ENCODE measurements at regions not wholly inside any gene's neighbourhood (a gene's known extent, or its start where the extent isn't known, plus 50 kb on each side); places are given as distances from the start of the nearest gene placed in this dataset.

DNA sequence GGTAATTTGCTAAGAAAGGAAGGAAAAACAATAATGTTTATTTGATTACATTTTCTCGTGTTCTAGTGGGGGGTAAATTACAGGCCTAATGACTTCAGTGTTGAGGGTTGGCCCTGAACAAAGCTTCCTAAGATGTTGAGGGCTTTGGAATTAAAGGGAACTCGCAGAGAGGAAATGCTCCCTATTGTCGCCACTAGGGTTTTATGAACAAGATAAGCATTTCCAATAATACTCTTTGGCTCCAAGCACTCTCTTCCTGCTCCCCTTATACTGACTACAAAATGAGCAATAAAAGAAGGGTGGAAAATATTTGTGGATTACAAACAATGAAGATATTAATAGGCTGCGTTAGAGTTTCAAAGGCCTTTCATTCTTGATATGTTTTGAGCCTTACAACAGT is 363.6 kb downstream of the HS3ST3B1 start:
- no peak overlapping the region for H3K27ac ChIP-seq (ENCODE audit: low read depth in 1 of 2, low read length in 1 of 2)
- no peak for DNase-seq (ENCODE audit: low read depth in 6 of 9, low spot score in 9 of 9)
- WGBS: 96% methylated on average over 4 of the region's 4 CpGs
- no peak overlapping the region for H3K4me3 ChIP-seq (ENCODE audit: low read length in 2 of 2)
- H3K27me3 ChIP-seq (ENCODE audit: control insufficient read depth in 2 of 2, insufficient read depth in 1 of 2, low read length in 1 of 2): no peaks in the 10 kb centered on the region
- no peaks in the 10 kb centered on the region for H3K9me3 ChIP-seq (ENCODE audit: control insufficient read depth in 2 of 2, insufficient read depth in 1 of 2, low read length in 1 of 2)
- no peaks in the 10 kb centered on the region for H3K36me3 ChIP-seq (ENCODE audit: control insufficient read depth in 2 of 2, insufficient read depth in 2 of 2, low read length in 1 of 2)
- no peaks in the 10 kb centered on the region for H3K4me1 ChIP-seq (ENCODE audit: control insufficient read depth in 2 of 2, insufficient read depth in 2 of 2, low read length in 2 of 2)

DNA sequence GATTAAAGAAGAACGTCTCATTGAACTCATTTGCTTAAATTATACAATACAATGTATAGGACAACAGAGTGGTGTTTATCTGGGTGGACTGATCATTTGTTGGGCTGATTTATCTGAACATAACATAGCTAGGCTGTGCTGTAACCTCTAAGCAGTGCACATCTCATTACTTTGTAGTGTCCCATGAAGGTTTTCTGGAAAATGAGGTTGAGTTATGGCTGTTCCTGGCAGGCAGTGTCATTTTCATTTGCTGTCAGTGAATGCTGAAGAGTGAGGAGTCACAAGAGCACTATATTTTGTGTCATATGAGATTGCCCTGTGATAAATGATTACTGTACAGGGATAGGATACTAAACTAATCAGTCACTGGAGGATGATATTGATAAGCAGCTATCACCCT is 340.2 kb downstream of the HS3ST3B1 start:
- Histone ChIP-seq H3K9me3 (ENCODE audit: control insufficient read depth in 2 of 2, insufficient read depth in 1 of 2, low read length in 1 of 2) (no peaks in the 10 kb centered on the region), H3K36me3 (ENCODE audit: control insufficient read depth in 2 of 2, insufficient read depth in 2 of 2, low read length in 1 of 2) (no peaks in the 10 kb centered on the region), H3K4me3 (ENCODE audit: low read length in 2 of 2) (no peak overlapping the region), H3K4me1 (ENCODE audit: control insufficient read depth in 2 of 2, insufficient read depth in 2 of 2, low read length in 2 of 2) (no peaks in the 10 kb centered on the region), H3K27ac (ENCODE audit: low read depth in 1 of 2, low read length in 1 of 2) (no peak overlapping the region), H3K27me3 (ENCODE audit: control insufficient read depth in 2 of 2, insufficient read depth in 1 of 2, low read length in 1 of 2) (no peaks in the 10 kb centered on the region)
- WGBS: 95% methylated on average over 1 of the region's 1 CpG
- DNase-seq (ENCODE audit: low read depth in 6 of 9, low spot score in 9 of 9): no peak

DNA sequence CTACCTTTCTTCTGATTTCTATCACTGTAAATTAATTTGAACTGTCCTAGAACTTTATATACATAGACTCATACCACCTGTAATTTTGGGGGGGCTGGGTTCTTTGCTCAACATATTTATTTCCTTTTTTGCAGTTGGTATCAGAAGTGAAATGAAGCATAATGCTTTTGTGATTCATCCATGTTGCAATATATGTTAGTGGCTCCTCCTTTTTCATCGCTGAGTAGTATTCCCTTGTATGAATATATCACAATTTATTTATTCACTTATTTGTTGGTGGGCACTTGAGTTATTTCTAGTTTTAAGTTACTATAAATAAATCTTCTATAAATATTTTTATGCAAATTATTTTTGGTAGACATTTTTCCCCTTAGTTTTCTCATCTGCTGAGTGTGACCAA is 336.4 kb downstream of the HS3ST3B1 start:
- 98% methylated on average over 1 of the region's 1 CpG for WGBS
- Histone ChIP-seq H3K36me3 (ENCODE audit: control insufficient read depth in 2 of 2, insufficient read depth in 2 of 2, low read length in 1 of 2) (no peaks in the 10 kb centered on the region), H3K4me1 (ENCODE audit: control insufficient read depth in 2 of 2, insufficient read depth in 2 of 2, low read length in 2 of 2) (no peaks in the 10 kb centered on the region)

DNA sequence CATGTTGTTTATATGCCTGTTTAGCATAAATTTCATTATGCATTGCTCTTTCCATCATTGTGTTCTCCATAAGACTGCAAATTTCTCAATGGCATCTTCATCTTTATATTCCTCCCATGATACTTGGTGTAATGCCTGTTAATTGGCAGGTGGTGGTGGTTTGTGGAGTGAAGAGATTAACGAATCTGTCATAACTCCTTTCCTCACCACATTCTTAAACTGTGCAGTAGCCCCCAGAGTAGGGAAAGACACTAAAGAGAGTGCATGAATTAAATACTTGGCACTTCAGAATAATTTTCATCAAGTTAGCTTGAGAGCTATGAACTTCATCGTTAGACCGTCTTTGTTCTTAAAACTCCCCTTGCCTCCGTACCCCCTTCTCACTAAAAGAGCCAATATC is 329.7 kb downstream of the HS3ST3B1 start:
- Histone ChIP-seq H3K9me3 (ENCODE audit: control insufficient read depth in 2 of 2, insufficient read depth in 1 of 2, low read length in 1 of 2) (no peaks in the 10 kb centered on the region), H3K4me1 (ENCODE audit: control insufficient read depth in 2 of 2, insufficient read depth in 2 of 2, low read length in 2 of 2) (no peaks in the 10 kb centered on the region), H3K4me3 (ENCODE audit: low read length in 2 of 2) (no peak overlapping the region), H3K27me3 (ENCODE audit: control insufficient read depth in 2 of 2, insufficient read depth in 1 of 2, low read length in 1 of 2) (no peaks in the 10 kb centered on the region), H3K27ac (ENCODE audit: low read depth in 1 of 2, low read length in 1 of 2) (no peak overlapping the region), H3K36me3 (ENCODE audit: control insufficient read depth in 2 of 2, insufficient read depth in 2 of 2, low read length in 1 of 2) (no peaks in the 10 kb centered on the region)
- WGBS: 93% methylated on average over 4 of the region's 4 CpGs
- no peak for DNase-seq (ENCODE audit: low read depth in 6 of 9, low spot score in 9 of 9)

More for the DNA sequence above, 336.4 kb downstream of the HS3ST3B1 start:
- DNase-seq (ENCODE audit: low read depth in 6 of 9, low spot score in 9 of 9): no peak
- Histone ChIP-seq H3K27ac (ENCODE audit: low read depth in 1 of 2, low read length in 1 of 2) (no peak overlapping the region), H3K4me3 (ENCODE audit: low read length in 2 of 2) (no peak overlapping the region), H3K9me3 (ENCODE audit: control insufficient read depth in 2 of 2, insufficient read depth in 1 of 2, low read length in 1 of 2) (no peaks in the 10 kb centered on the region), H3K27me3 (ENCODE audit: control insufficient read depth in 2 of 2, insufficient read depth in 1 of 2, low read length in 1 of 2) (no peaks in the 10 kb centered on the region)

DNA sequence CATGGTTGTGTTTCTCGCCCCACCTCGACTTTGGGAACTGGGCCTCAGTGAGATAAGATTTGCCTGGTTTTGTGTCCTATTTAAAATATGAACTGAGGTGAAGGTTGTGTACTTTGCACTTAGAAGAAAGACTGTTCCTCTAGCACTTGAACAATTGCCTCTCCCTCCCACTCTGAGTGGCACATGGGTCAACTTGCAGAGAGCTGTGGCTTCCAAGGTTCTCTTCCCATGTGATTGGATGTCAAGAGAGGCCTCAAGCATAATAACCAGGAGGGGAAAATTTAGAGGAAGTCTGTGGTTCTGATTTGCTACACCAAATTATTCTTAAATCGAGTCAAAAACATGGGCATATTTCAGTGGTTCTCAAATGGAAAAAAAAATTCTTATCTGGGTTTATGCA is 329.2 kb downstream of the HS3ST3B1 start:
- 80% methylated on average over 3 of the region's 3 CpGs for WGBS

DNA sequence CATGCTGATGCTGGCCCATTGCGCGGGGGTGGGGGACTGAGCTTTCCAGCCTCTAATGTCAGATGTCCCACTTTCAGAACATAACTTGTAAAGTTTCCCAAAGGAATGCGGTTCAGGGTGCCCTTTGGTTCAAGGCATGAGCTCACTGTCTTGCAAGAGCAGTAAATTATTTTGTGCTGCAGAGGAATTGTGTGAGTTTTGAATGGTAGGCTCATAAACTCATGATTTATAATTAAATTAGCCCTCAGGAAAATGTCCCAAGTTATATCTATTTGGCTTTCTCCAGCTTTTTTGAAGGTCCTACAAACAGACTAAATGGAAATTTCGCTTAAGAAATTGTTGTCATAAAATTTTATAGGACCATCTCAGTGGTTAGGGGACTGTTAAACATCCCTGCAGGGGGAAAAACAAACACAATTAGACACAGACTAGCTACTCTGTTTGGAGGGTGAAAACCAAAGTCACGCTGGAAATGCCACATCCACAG is 321.8 kb downstream of the HS3ST3B1 start:
- DNase-seq (ENCODE audit: low read depth in 6 of 9, low spot score in 9 of 9): no peak
- WGBS: 92% methylated on average over 5 of the region's 5 CpGs
- H3K9me3 ChIP-seq (ENCODE audit: control insufficient read depth in 2 of 2, insufficient read depth in 1 of 2, low read length in 1 of 2): no peaks in the 10 kb centered on the region
- H3K4me1 ChIP-seq (ENCODE audit: control insufficient read depth in 2 of 2, insufficient read depth in 2 of 2, low read length in 2 of 2): no peaks in the 10 kb centered on the region
- no peak overlapping the region for H3K4me3 ChIP-seq (ENCODE audit: low read length in 2 of 2)
- no peaks in the 10 kb centered on the region for H3K36me3 ChIP-seq (ENCODE audit: control insufficient read depth in 2 of 2, insufficient read depth in 2 of 2, low read length in 1 of 2)
- no peaks in the 10 kb centered on the region for H3K27me3 ChIP-seq (ENCODE audit: control insufficient read depth in 2 of 2, insufficient read depth in 1 of 2, low read length in 1 of 2)
- no peak overlapping the region for H3K27ac ChIP-seq (ENCODE audit: low read depth in 1 of 2, low read length in 1 of 2)

More for the DNA sequence above, 329.2 kb downstream of the HS3ST3B1 start:
- no peak overlapping the region for H3K27ac ChIP-seq (ENCODE audit: low read depth in 1 of 2, low read length in 1 of 2)
- H3K9me3 ChIP-seq (ENCODE audit: control insufficient read depth in 2 of 2, insufficient read depth in 1 of 2, low read length in 1 of 2): no peaks in the 10 kb centered on the region
- no peaks in the 10 kb centered on the region for H3K4me1 ChIP-seq (ENCODE audit: control insufficient read depth in 2 of 2, insufficient read depth in 2 of 2, low read length in 2 of 2)
- H3K4me3 ChIP-seq (ENCODE audit: low read length in 2 of 2): no peak overlapping the region
- H3K36me3 ChIP-seq (ENCODE audit: control insufficient read depth in 2 of 2, insufficient read depth in 2 of 2, low read length in 1 of 2): no peaks in the 10 kb centered on the region
- H3K27me3 ChIP-seq (ENCODE audit: control insufficient read depth in 2 of 2, insufficient read depth in 1 of 2, low read length in 1 of 2): no peaks in the 10 kb centered on the region
- DNase-seq (ENCODE audit: low read depth in 6 of 9, low spot score in 9 of 9): no peak

DNA sequence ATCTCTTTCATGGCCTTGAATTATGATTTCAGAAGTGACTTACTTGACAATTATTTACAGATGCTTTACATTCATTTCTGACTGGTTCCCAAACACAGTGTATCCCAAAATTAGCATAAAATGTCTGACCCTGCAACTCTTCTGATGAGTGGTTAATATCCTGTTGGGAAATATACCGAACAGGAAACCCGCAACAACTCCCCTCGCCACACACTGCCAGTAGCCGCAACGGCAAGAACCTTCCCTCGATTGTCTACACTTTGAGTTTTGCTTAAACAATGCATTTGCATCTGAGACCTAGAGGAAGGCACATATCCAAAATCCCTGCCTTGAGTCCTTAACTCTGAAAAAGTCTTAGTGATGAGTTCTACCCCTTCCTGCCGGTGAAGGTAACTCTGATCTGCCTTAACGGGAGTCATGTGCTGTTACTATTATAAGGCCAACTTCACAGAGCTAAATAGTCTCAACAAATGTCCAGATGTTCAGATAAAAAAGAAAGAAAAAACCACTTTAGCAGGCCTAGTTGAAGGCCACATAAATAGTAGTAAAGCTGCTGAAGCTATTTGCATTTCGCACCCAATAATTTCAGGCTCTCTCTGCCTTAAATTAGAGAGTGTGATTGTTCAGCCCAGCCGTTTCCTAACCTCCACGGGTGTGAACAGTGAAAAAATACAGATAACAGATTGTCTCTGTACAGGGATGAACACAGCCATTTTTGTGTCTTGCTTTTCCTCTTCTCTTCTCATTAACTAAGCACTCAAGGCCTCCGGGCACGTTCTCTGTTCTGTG is 321.1 kb downstream of the HS3ST3B1 start:
- no peaks in the 10 kb centered on the region for H3K27me3 ChIP-seq (ENCODE audit: control insufficient read depth in 2 of 2, insufficient read depth in 1 of 2, low read length in 1 of 2)
- WGBS: 95% methylated on average over 13 of the region's 13 CpGs
- no peak overlapping the region for H3K27ac ChIP-seq (ENCODE audit: low read depth in 1 of 2, low read length in 1 of 2)
- no peaks in the 10 kb centered on the region for H3K9me3 ChIP-seq (ENCODE audit: control insufficient read depth in 2 of 2, insufficient read depth in 1 of 2, low read length in 1 of 2)
- no peak for DNase-seq (ENCODE audit: low read depth in 6 of 9, low spot score in 9 of 9)
- no peak overlapping the region for H3K4me3 ChIP-seq (ENCODE audit: low read length in 2 of 2)
- H3K4me1 ChIP-seq (ENCODE audit: control insufficient read depth in 2 of 2, insufficient read depth in 2 of 2, low read length in 2 of 2): no peaks in the 10 kb centered on the region
- H3K36me3 ChIP-seq (ENCODE audit: control insufficient read depth in 2 of 2, insufficient read depth in 2 of 2, low read length in 1 of 2): no peaks in the 10 kb centered on the region

DNA sequence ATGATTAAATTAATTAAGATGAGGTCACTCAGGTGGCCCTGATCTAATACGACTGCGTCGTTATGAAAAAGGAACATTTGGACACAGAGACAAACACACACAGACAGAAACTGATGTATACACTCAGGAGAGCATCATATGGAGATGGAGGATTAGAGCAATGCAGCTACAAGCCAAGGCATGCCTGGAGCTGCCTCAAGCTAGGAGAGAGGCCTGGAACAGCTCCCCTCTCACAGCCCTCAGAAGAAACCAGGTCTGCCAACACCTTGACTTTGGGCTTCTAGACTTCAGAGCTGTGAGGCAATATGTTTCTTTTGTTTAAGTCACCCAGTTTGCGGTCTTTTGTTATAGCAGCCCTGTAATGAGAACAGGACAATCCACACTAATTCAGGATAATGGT is 318.9 kb downstream of the HS3ST3B1 start:
- DNase-seq (ENCODE audit: low read depth in 6 of 9, low spot score in 9 of 9): no peak
- Histone ChIP-seq H3K4me1 (ENCODE audit: control insufficient read depth in 2 of 2, insufficient read depth in 2 of 2, low read length in 2 of 2) (no peaks in the 10 kb centered on the region), H3K9me3 (ENCODE audit: control insufficient read depth in 2 of 2, insufficient read depth in 1 of 2, low read length in 1 of 2) (no peaks in the 10 kb centered on the region), H3K27ac (ENCODE audit: low read depth in 1 of 2, low read length in 1 of 2) (no peak overlapping the region), H3K36me3 (ENCODE audit: control insufficient read depth in 2 of 2, insufficient read depth in 2 of 2, low read length in 1 of 2) (no peaks in the 10 kb centered on the region), H3K4me3 (ENCODE audit: low read length in 2 of 2) (no peak overlapping the region), H3K27me3 (ENCODE audit: control insufficient read depth in 2 of 2, insufficient read depth in 1 of 2, low read length in 1 of 2) (no peaks in the 10 kb centered on the region)
- 99% methylated on average over 4 of the region's 4 CpGs for WGBS

DNA sequence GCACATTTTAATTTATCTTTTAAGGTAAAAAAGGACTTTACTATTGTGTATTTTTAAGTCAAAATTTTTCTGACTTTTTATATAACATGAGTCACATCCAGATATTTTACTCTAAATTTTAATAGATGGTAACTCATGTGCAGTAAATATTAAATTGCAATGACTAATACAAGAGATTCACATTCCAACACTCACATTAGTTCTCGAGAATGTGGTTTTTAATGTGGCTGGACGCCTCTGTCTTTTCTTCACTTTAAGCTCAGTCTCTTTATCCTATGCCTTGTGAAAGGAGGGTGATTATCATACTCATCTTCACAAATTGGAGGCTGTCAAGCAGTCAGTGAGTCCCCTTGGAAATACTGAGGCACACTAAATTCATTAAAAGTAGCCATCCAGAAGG is 315.6 kb downstream of the HS3ST3B1 start:
- 98% methylated on average over 2 of the region's 2 CpGs for WGBS
- H3K36me3 ChIP-seq (ENCODE audit: control insufficient read depth in 2 of 2, insufficient read depth in 2 of 2, low read length in 1 of 2): no peaks in the 10 kb centered on the region
- no peak overlapping the region for H3K4me3 ChIP-seq (ENCODE audit: low read length in 2 of 2)
- no peaks in the 10 kb centered on the region for H3K4me1 ChIP-seq (ENCODE audit: control insufficient read depth in 2 of 2, insufficient read depth in 2 of 2, low read length in 2 of 2)
- DNase-seq (ENCODE audit: low read depth in 6 of 9, low spot score in 9 of 9): no peak
- H3K27ac ChIP-seq (ENCODE audit: low read depth in 1 of 2, low read length in 1 of 2): no peak overlapping the region
- H3K9me3 ChIP-seq (ENCODE audit: control insufficient read depth in 2 of 2, insufficient read depth in 1 of 2, low read length in 1 of 2): no peaks in the 10 kb centered on the region
- H3K27me3 ChIP-seq (ENCODE audit: control insufficient read depth in 2 of 2, insufficient read depth in 1 of 2, low read length in 1 of 2): no peaks in the 10 kb centered on the region

Measured in thymus (tissue), 11 donors.